OCI-LY7 (cell line): ENCODE measurements at regions not wholly inside any gene's neighbourhood (a gene's known extent, or its start where the extent isn't known, plus 50 kb on each side); places are given as distances from the start of the nearest gene placed in this dataset.

ENCODE experiments used
- BruUV-seq: library from RNA; stranded (reverse); fragments of 400-500 nt; replicated peaks from 2 replicates; lab custom pipeline; 2021; lab: Mats Ljungman, UMichigan
- CTCF ChIA-PET: fragments of 300-600 bp; sonication (Branson Sonifier 250); formaldehyde crosslinking; loops from one replicate; lab custom pipeline; 2022; ENCODE audit warnings: antibody characterized with exemption; ENCODE audit not compliant: unreplicated experiment; lab: Charles Lee
- POLR2A ChIA-PET: fragments of 300-600 bp; sonication (Branson Sonifier 250); formaldehyde crosslinking; loops from one replicate; lab custom pipeline; 2022; ENCODE audit warnings: antibody characterized with exemption; lab: Charles Lee
- DNase-seq: peaks from one replicate; pipeline ENCODE4 v3.0.0-alpha.2; 2015; ENCODE audit warnings: low spot score
- H2AFZ ChIP-seq: fragments of 200-600 bp; sonication (generic), shearing (Covaris generic); 2 replicates; pipeline ENCODE4 v1.6.1; 2014; ENCODE audit warnings: mild to moderate bottlenecking, antibody characterized with exemption, low read length, moderate library complexity
- H3K27ac ChIP-seq: fragments of 200-600 bp; sonication (generic); 2 replicates; pipeline ENCODE4 v1.5.1; 2014; ENCODE audit warnings: mixed run types, low read depth, mild to moderate bottlenecking, moderate library complexity, low read length, inconsistent platforms; ENCODE audit not compliant: poor library complexity, severe bottlenecking
- H3K36me3 ChIP-seq: fragments of 200-600 bp; sonication (generic); 2 replicates; pipeline ENCODE4 v1.6.1; 2014; ENCODE audit warnings: mild to moderate bottlenecking, antibody characterized with exemption, low read length, moderate library complexity, mixed read lengths; ENCODE audit not compliant: insufficient read depth
- H3K4me1 ChIP-seq: fragments of 200-600 bp; sonication (generic); 2 replicates; pipeline ENCODE4 v1.5.1; 2014; ENCODE audit warnings: mild to moderate bottlenecking, low read length; ENCODE audit not compliant: insufficient read depth, poor library complexity, severe bottlenecking
- H3K4me2 ChIP-seq: fragments of 200-600 bp; sonication (generic); 2 replicates; pipeline ENCODE4 v1.6.1; 2014; ENCODE audit warnings: mild to moderate bottlenecking, low read length
- H3K4me3 ChIP-seq: fragments of 200-600 bp; sonication (generic); 2 replicates; pipeline ENCODE4 v1.5.1; 2014; ENCODE audit warnings: mild to moderate bottlenecking, low read depth, low read length; ENCODE audit not compliant: poor library complexity, severe bottlenecking
- H3K79me2 ChIP-seq: fragments of 200-600 bp; sonication (generic); 2 replicates; pipeline ENCODE4 v1.6.1; 2016; ENCODE audit warnings: low read depth, mild to moderate bottlenecking, low read length, moderate library complexity, mixed read lengths; ENCODE audit not compliant: insufficient read depth
- H3K9me2 ChIP-seq: fragments of 200-600 bp; sonication (generic); 2 replicates; pipeline ENCODE4 v1.6.1; 2016; ENCODE audit warnings: mild to moderate bottlenecking, low read length, mixed read lengths; ENCODE audit not compliant: insufficient read depth
- H3K9me3 ChIP-seq: fragments of 200-600 bp; sonication (generic); 2 replicates; pipeline ENCODE4 v1.6.1; 2014; ENCODE audit warnings: mild to moderate bottlenecking, mixed run types, low read length, mixed read lengths
- H4K20me1 ChIP-seq: fragments of 200-600 bp; sonication (generic); 2 replicates; pipeline ENCODE4 v1.6.1; 2014; ENCODE audit warnings: mild to moderate bottlenecking, antibody characterized with exemption, low read length, moderate library complexity, mixed read lengths; ENCODE audit not compliant: insufficient read depth
- CTCF ChIP-seq: fragments of 200-600 bp; sonication (generic); conservative IDR thresholded peaks from 2 replicates; pipeline ENCODE4 v1.5.1; 2014; ENCODE audit warnings: mild to moderate bottlenecking, antibody characterized with exemption, low read length, moderate library complexity, mixed read lengths
- EZH2phosphoT487 ChIP-seq: fragments of 200-600 bp; sonication (generic); IDR thresholded peaks from 2 replicates; pipeline ENCODE4 v1.6.1; 2018; ENCODE audit warnings: low read depth, borderline replicate concordance, mild to moderate bottlenecking, mixed run types, antibody characterized with exemption, low read length, moderate library complexity, mixed read lengths
- intact Hi-C: fragments of 100-400 bp; cut with micrococcal nuclease; formaldehyde crosslinking; loops from one replicate; pipeline ENCODE4 v1.10.0; 2022; ENCODE audit not compliant: unreplicated experiment

- no TSS peak for BruUV-seq
- no peak overlapping the region for H3K4me2 ChIP-seq
- H3K79me2 ChIP-seq, result no peaks in the 10 kb centered on the region
- TF ChIP-seq CTCF, result no peak
- TF ChIP-seq EZH2phosphoT487, result no peak
- H3K4me3 ChIP-seq, result no peak overlapping the region
- ChIA-PET CTCF (no interaction called here), POLR2A (no interaction called here)
- no peak overlapping the region for H2AFZ ChIP-seq
- H3K36me3 ChIP-seq, result no peaks in the 10 kb centered on the region
- H3K4me1 ChIP-seq, result no peaks in the 10 kb centered on the region
- intact Hi-C loops, result no loop called here
- no peaks in the 10 kb centered on the region for H3K9me2 ChIP-seq
- DNase-seq, result no peak
- no peaks in the 10 kb centered on the region for H3K9me3 ChIP-seq
- H4K20me1 ChIP-seq, result no peaks in the 10 kb centered on the region
- no peak overlapping the region for H3K27ac ChIP-seq
These were observed 258.3 kb downstream of the DIPK2A start for GRCh38 chr3:144229953-144230352.

GRCh38 chr3:144235489-144235888 lies 263.9 kb downstream of the DIPK2A start:
- H3K79me2 ChIP-seq, result no peaks in the 10 kb centered on the region
- no peak overlapping the region for H3K4me3 ChIP-seq
- ChIA-PET POLR2A (no interaction called here), CTCF (no interaction called here)
- no peaks in the 10 kb centered on the region for H4K20me1 ChIP-seq
- BruUV-seq, result no TSS peak
- no peaks in the 10 kb centered on the region for H3K9me3 ChIP-seq
- H3K4me2 ChIP-seq, result no peak overlapping the region
- H2AFZ ChIP-seq, result no peak overlapping the region
- no peaks in the 10 kb centered on the region for H3K4me1 ChIP-seq
- H3K36me3 ChIP-seq, result no peaks in the 10 kb centered on the region
- no peak for DNase-seq
- H3K27ac ChIP-seq, result no peak overlapping the region
- intact Hi-C loops, result no loop called here
- TF ChIP-seq EZH2phosphoT487 (no peak), CTCF (no peak)
- H3K9me2 ChIP-seq, result no peaks in the 10 kb centered on the region

DNA sequence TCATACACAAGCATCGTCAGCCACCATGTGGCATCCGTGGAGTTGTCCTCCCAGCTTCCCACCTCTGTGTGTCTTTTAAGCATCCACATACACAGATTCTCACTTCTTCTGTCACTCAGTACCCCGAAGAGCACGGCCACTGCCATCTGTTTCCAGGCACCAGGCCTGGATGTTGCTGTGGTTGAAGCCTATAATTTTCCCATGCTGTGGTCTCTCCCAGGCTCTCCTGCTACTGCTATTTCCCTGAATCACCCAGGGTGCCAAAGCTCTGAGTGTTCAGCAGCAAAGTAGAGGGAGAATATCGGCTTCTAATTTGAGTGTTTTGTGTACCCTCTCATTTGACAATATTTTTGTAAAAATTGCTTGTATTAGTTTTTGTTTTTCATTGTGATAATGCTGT lies 265.7 kb downstream of the DIPK2A start:
- H3K9me2 ChIP-seq, result no peaks in the 10 kb centered on the region
- no peaks in the 10 kb centered on the region for H3K4me1 ChIP-seq
- no peak overlapping the region for H3K27ac ChIP-seq
- BruUV-seq, result no TSS peak
- intact Hi-C loops, result no loop called here
- no peak overlapping the region for H2AFZ ChIP-seq
- no peak for TF ChIP-seq EZH2phosphoT487
- TF ChIP-seq CTCF, result no peak
- no peaks in the 10 kb centered on the region for H4K20me1 ChIP-seq
- H3K4me3 ChIP-seq, result no peak overlapping the region
- H3K79me2 ChIP-seq, result no peaks in the 10 kb centered on the region
- DNase-seq, result no peak
- no peaks in the 10 kb centered on the region for H3K36me3 ChIP-seq
- POLR2A ChIA-PET, result no interaction called here
- H3K9me3 ChIP-seq, result no peaks in the 10 kb centered on the region
- CTCF ChIA-PET, result no interaction called here
- no peak overlapping the region for H3K4me2 ChIP-seq
